HT1080 (cell line): ENCODE measurements at regions not wholly inside any gene's neighbourhood (a gene's known extent, or its start where the extent isn't known, plus 50 kb on each side); places are given as distances from the start of the nearest gene placed in this dataset.
"Not testable (repeated sequence)": the region's sequence is repeated elsewhere in the genome, so short reads cannot be mapped to it uniquely, and the experiment has no call there.

Experiments
- DNase-seq: peaks from one replicate; pipeline ENCODE4 v3.0.0-alpha.2; 2015; ENCODE audit warnings: low read depth

DNA sequence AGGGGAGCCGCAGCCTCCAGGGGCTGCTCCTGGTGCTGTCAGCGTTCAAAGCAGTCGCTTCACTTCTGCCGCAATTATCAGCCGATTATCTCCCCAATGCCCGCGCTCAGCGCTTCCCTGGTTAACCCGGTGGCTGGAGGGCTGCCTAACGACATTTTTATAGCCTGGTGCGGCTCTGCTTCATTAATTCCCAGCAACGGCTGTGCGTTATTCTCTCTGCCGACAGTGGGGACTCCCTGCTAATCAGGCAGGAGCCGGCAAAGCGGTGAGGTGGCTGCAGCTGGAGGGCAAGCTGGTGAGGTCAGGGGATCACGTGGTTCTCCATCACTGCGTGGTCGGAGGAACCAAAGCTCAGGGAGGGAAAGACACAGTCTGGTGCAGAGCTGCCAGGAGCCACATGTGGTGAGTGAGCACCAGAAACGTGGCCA lies 62.9 kb downstream of the GLRX5 start:
- peak; percentile 45 for DNase-seq

GRCh38 chr14:95601650-95602049 lies 66.8 kb downstream of the GLRX5 start:
- DNase-seq, result no peak

- DNase-seq, result no peak
These were observed 68.6 kb downstream of the GLRX5 start for GRCh38 chr14:95603415-95603814.

DNA sequence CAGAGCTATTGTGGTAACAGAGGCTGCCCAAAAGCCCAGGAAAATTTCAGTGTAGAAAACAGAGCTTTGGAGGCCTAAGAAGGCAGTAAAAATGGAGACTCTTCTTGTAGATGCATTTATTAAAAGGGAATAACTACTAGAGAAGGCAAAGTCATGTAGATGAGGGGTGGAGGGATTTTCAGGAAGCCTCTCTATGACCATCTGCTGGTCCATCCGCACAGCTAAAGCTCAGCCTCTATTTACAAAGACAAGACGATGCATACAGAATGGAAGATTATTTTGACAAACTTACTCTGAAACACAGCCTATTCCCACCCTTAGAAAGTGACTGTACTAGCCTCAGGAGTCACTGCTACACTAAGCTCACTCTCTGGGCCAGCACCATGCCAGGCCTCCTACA lies 71.4 kb downstream of the GLRX5 start:
- no peak for DNase-seq

DNA sequence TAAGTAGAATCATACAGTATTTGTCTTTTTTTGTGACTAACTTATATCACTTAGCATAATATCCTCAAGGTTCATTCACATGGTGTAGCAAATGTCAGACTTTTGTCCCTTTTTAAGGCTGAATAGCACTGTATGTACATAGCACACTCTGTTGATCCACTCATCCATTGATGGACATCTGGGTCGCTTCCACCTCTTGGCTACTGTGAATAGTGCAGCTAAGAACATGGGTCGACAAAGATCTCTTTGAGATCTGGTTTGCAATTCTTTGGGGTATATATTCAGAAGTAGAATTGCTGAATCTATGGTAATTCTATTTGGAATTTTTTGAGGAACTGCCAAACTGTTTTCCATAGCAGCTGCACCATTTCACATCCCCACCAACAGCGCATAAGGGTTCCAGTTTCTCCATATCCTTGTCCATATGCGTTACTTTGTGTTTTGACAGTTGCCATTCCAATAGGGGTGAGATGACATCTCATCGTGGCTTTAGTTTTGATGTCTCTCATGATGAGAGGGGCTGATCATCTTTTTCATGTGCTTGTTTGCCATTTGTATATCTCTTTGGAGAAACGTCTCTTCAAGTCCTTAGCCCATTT lies 73.9 kb downstream of the GLRX5 start:
- no peak for DNase-seq

- peak; percentile 38 for DNase-seq
These were observed 74.6 kb downstream of the GLRX5 start for GRCh38 chr14:95609398-95609990.

GRCh38 chr14:95611293-95611880 lies 74.8 kb upstream of the TCL1B start:
- DNase-seq, result no peak

DNA sequence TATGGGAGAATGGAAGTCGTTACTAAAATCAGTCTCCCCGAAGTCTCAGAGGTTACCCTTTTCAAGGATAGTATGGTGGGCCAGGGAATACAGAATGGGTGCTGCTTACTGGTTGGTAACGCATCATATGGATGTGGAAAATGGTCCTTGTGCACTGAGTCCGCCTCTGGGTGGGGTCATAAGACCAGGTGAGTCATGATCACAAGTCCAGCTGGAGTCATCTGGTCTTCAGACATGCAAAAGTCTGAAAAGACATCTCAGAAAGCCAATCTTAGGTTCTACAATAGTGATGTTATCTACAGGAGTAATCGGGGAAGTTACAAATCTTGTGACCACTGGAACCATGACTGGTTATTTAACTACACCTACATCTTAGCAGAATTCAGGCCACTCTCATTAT lies 71.9 kb upstream of the TCL1B start:
- DNase-seq, result peak; percentile 41

GRCh38 chr14:95616745-95617144 lies 69.5 kb upstream of the TCL1B start:
- DNase-seq, result no peak

- no peak for DNase-seq
These were observed 66.3 kb upstream of the TCL1B start for GRCh38 chr14:95619785-95620417.

DNA sequence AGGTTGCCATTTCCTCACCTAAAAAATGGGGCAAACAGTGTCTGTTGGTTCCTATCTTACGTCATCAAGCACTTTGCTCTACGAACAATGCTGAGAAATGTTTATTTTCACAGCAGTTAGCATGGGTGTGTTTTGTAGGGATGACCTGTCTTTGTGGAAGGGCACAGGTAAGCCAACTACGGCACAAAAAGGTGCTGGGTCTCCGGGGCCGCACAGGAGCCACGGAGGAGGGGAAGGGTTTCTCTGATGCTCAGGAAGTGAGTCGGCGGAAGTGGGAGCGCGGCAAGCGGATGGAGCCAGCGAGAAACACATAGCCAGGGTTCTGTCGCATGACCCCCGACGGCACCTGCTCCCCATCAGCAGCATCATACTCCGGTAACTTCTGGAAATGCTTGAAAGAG lies 65.6 kb upstream of the TCL1B start:
- peak; percentile 76 for DNase-seq

GRCh38 chr14:95623195-95623594 lies 63.0 kb upstream of the TCL1B start:
- DNase-seq, result no peak

GRCh38 chr14:95625710-95626109 lies 60.5 kb upstream of the TCL1B start:
- DNase-seq, result not testable (repeated sequence)

DNA sequence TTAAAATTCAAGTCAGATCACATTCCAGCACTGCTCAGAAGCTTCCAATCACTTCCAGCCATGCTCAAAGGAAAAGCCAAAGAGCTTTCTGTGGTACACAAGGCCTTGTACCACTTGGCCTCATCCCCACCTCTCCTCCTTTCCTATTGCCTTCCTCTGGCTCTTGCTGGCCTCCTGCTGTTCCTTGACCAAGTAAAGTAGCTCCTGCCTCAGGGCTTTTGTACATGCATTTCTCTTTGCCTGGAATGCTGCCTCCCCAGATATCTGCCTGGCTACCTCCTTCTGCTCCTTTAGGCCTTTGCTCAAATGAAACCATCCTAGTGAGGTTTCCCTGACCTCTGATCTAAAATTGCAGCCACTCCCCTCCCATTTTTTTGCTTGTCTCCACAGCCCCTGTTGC lies 51.2 kb upstream of the TCL1B start:
- no peak for DNase-seq
